Neural progenitor cell (in vitro differentiated cells): ENCODE measurements at regions not wholly inside any gene's neighbourhood (a gene's known extent, or its start where the extent isn't known, plus 50 kb on each side); places are given as distances from the start of the nearest gene placed in this dataset.
"Not testable (repeated sequence)": the region's sequence is repeated elsewhere in the genome, so short reads cannot be mapped to it uniquely, and the experiment has no call there.

Source experiments
- DNase-seq: peaks from one replicate; pipeline ENCODE4 v3.0.0-alpha.2; 2016; ENCODE audit warnings: low spot score
- H2AFZ ChIP-seq: fragments of 200-600 bp; sonication (generic); replicated peaks from 2 replicates; pipeline ENCODE4 v1.6.1; 2016; ENCODE audit warnings: antibody characterized with exemption
- H3F3A ChIP-seq: fragments of 200-600 bp; sonication (generic); 2 replicates; pipeline ENCODE4 v1.6.1; 2016; ENCODE audit warnings: antibody characterized with exemption, low read depth
- H3K27ac ChIP-seq: fragments of 200-600 bp; sonication (generic); 2 replicates; pipeline ENCODE4 v1.5.1; 2016; ENCODE audit warnings: mild to moderate bottlenecking
- H3K27me3 ChIP-seq: fragments of 200-600 bp; sonication (generic); 2 replicates; pipeline ENCODE4 v1.6.1; 2016; ENCODE audit warnings: mild to moderate bottlenecking, moderate library complexity
- H3K36me3 ChIP-seq: fragments of 200-600 bp; sonication (generic); 2 replicates; pipeline ENCODE4 v1.5.1; 2016
- H3K4me1 ChIP-seq: fragments of 200-600 bp; sonication (generic); 2 replicates; pipeline ENCODE4 v1.6.1; 2016; ENCODE audit warnings: mixed run types
- H3K4me2 ChIP-seq: fragments of 200-600 bp; sonication (generic); 2 replicates; pipeline ENCODE4 v1.6.1; 2016
- H3K4me3 ChIP-seq: fragments of 200-600 bp; sonication (generic); 2 replicates; pipeline ENCODE4 v1.5.1; 2016
- H3K79me2 ChIP-seq: fragments of 200-600 bp; sonication (generic); 2 replicates; pipeline ENCODE4 v1.6.1; 2016; ENCODE audit warnings: low read depth
- H3K9ac ChIP-seq: fragments of 200-600 bp; sonication (generic); 2 replicates; pipeline ENCODE4 v1.6.1; 2016
- H3K9me3 ChIP-seq: fragments of 200-600 bp; sonication (generic); 2 replicates; pipeline ENCODE4 v1.5.1; 2016; ENCODE audit warnings: low read depth
- H4K20me1 ChIP-seq: fragments of 200-600 bp; sonication (generic); 2 replicates; pipeline ENCODE4 v1.6.1; 2016; ENCODE audit warnings: low read depth
- H3K27ac Mint-ChIP-seq: 3 replicates; pipeline ENCODE4 v1.8.0; 2021; ENCODE audit warnings: mixed read lengths
- H3K27me3 Mint-ChIP-seq: 2 replicates; pipeline ENCODE4 v1.8.0; 2022; ENCODE audit warnings: low read depth, mild to moderate bottlenecking, inconsistent platforms, moderate library complexity, mixed read lengths; ENCODE audit not compliant: insufficient read depth
- H3K36me3 Mint-ChIP-seq: 3 replicates; pipeline ENCODE4 v1.8.0; 2021; ENCODE audit warnings: mixed read lengths
- H3K4me1 Mint-ChIP-seq: 3 replicates; pipeline ENCODE4 v1.8.0; 2021; ENCODE audit warnings: mixed read lengths
- H3K4me3 Mint-ChIP-seq: 3 replicates; pipeline ENCODE4 v1.8.0; 2021; ENCODE audit warnings: mild to moderate bottlenecking, moderate library complexity, mixed read lengths
- H3K9me3 Mint-ChIP-seq: 3 replicates; pipeline ENCODE4 v1.8.0; 2020; ENCODE audit warnings: mixed read lengths
- CTCF ChIP-seq: fragments of 200-600 bp; sonication (generic); IDR thresholded peaks from 2 replicates; pipeline ENCODE4 v1.5.1; 2017; ENCODE audit warnings: antibody characterized with exemption, mild to moderate bottlenecking
- EZH2 ChIP-seq: fragments of 200-600 bp; sonication (generic); IDR thresholded peaks from 2 replicates; pipeline ENCODE4 v1.6.1; 2017; ENCODE audit warnings: antibody characterized with exemption, mild to moderate bottlenecking, moderate library complexity
- EZH2phosphoT487 ChIP-seq: fragments of 200-600 bp; sonication (generic); IDR thresholded peaks from 2 replicates; pipeline ENCODE4 v1.6.1; 2017; ENCODE audit warnings: antibody characterized with exemption

GRCh38 chr13:65787082-65787481 is 1443.1 kb downstream of the PCDH9 start:
- no peak overlapping the region for H3K4me3 ChIP-seq
- no peaks in the 10 kb centered on the region for H3K27me3 Mint-ChIP-seq
- H3K27ac Mint-ChIP-seq, result no peak overlapping the region
- no peaks in the 10 kb centered on the region for H3K27me3 ChIP-seq
- no peak overlapping the region for H3K4me2 ChIP-seq
- no peaks in the 10 kb centered on the region for H3K9me3 Mint-ChIP-seq
- no peak overlapping the region for H3K4me3 Mint-ChIP-seq
- H3K9ac ChIP-seq, result no peak overlapping the region
- no peaks in the 10 kb centered on the region for H3K4me1 Mint-ChIP-seq
- no peaks in the 10 kb centered on the region for H4K20me1 ChIP-seq
- no peak overlapping the region for H2AFZ ChIP-seq
- no peak overlapping the region for H3K27ac ChIP-seq
- H3K36me3 ChIP-seq, result no peaks in the 10 kb centered on the region
- H3K9me3 ChIP-seq, result no peaks in the 10 kb centered on the region
- TF ChIP-seq CTCF, result no peak
- TF ChIP-seq EZH2, result no peak
- TF ChIP-seq EZH2phosphoT487, result no peak
- H3K36me3 Mint-ChIP-seq, result no peaks in the 10 kb centered on the region
- no peak for DNase-seq
- no peaks in the 10 kb centered on the region for H3F3A ChIP-seq
- H3K79me2 ChIP-seq, result no peaks in the 10 kb centered on the region
- no peaks in the 10 kb centered on the region for H3K4me1 ChIP-seq

GRCh38 chr13:65784088-65784816 is 1445.9 kb downstream of the PCDH9 start:
- no peak overlapping the region for H2AFZ ChIP-seq
- H3K4me1 Mint-ChIP-seq, result no peaks in the 10 kb centered on the region

GRCh38 chr13:65783383-65783782 is 1446.8 kb downstream of the PCDH9 start:
- H3K9ac ChIP-seq, result no peak overlapping the region
- H3K79me2 ChIP-seq, result no peaks in the 10 kb centered on the region
- no peak for TF ChIP-seq EZH2
- TF ChIP-seq EZH2phosphoT487, result no peak
- TF ChIP-seq CTCF, result no peak
- no peaks in the 10 kb centered on the region for H4K20me1 ChIP-seq
- no peaks in the 10 kb centered on the region for H3K4me1 Mint-ChIP-seq
- H3K9me3 Mint-ChIP-seq, result no peaks in the 10 kb centered on the region
- no peaks in the 10 kb centered on the region for H3K27me3 Mint-ChIP-seq
- no peak overlapping the region for H3K27ac ChIP-seq
- no peaks in the 10 kb centered on the region for H3K36me3 Mint-ChIP-seq
- no peaks in the 10 kb centered on the region for H3K4me1 ChIP-seq
- H3K4me3 Mint-ChIP-seq, result no peak overlapping the region
- DNase-seq, result no peak
- H3K4me2 ChIP-seq, result no peak overlapping the region
- no peak overlapping the region for H3K4me3 ChIP-seq
- H3K27me3 ChIP-seq, result no peaks in the 10 kb centered on the region
- no peaks in the 10 kb centered on the region for H3K9me3 ChIP-seq
- H3K27ac Mint-ChIP-seq, result no peak overlapping the region
- H3K36me3 ChIP-seq, result no peaks in the 10 kb centered on the region
- H3F3A ChIP-seq, result no peaks in the 10 kb centered on the region
- no peak overlapping the region for H2AFZ ChIP-seq

More at GRCh38 chr13:65784088-65784816, 1445.9 kb downstream of the PCDH9 start:
- Histone ChIP-seq H3K79me2 (no peaks in the 10 kb centered on the region), H3K27ac (no peak overlapping the region), H3K4me1 (no peaks in the 10 kb centered on the region), H3K4me3 (no peak overlapping the region), H4K20me1 (no peaks in the 10 kb centered on the region), H3K4me2 (no peak overlapping the region), H3K27me3 (no peaks in the 10 kb centered on the region), H3F3A (no peaks in the 10 kb centered on the region), H3K9me3 (no peaks in the 10 kb centered on the region), H3K9ac (no peak overlapping the region), H3K36me3 (no peaks in the 10 kb centered on the region)
- Mint-ChIP-seq H3K36me3 (no peaks in the 10 kb centered on the region), H3K9me3 (no peaks in the 10 kb centered on the region), H3K27ac (no peak overlapping the region), H3K4me3 (no peak overlapping the region), H3K27me3 (no peaks in the 10 kb centered on the region)
- no peak for TF ChIP-seq EZH2phosphoT487
- no peak for TF ChIP-seq CTCF
- TF ChIP-seq EZH2, result no peak
- DNase-seq, result no peak

DNA sequence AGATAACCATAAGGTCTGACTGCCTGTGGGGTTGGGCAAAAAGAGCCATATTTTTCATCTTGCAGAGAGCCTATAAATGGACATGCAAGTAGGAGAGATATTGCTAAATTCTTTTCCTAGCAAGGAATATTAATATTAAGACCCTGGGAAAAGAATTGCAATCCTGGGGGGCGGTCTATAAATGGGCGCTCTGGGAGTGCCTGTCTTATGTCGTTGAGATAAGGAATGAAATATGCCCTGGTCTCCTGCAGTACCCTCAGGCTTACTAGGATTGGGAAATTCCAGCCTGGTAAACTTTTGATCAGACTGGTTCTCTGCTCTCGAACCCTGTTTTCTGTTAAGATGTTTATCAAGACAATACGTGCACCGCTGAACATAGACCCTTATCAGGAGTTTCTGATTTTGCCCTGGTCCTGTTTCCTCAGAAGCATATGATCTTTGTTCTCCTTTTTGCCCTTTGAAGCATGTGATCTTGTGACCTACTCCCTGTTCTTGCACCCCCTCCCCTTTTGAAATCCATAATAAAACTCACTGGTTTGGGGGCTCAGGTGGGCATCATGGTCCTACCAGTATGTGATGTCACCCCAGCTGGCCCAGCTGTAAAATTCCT is 1458.3 kb downstream of the PCDH9 start:
- H3K9me3 Mint-ChIP-seq, H4K20me1 ChIP-seq, H3K27me3 ChIP-seq, H3K36me3 ChIP-seq, H2AFZ ChIP-seq, H3K4me1 ChIP-seq, H3K27ac Mint-ChIP-seq, H3F3A ChIP-seq, H3K9ac ChIP-seq, H3K4me3 ChIP-seq, H3K4me1 Mint-ChIP-seq, H3K36me3 Mint-ChIP-seq, DNase-seq, H3K4me3 Mint-ChIP-seq, H3K27ac ChIP-seq, H3K4me2 ChIP-seq, H3K79me2 ChIP-seq, H3K9me3 ChIP-seq, H3K27me3 Mint-ChIP-seq: not testable (repeated sequence)
